ENCODE measurements at regions not wholly inside any gene's neighbourhood (a gene's known extent, or its start where the extent isn't known, plus 50 kb on each side); places are given as distances from the start of the nearest gene placed in this dataset.

DNA sequence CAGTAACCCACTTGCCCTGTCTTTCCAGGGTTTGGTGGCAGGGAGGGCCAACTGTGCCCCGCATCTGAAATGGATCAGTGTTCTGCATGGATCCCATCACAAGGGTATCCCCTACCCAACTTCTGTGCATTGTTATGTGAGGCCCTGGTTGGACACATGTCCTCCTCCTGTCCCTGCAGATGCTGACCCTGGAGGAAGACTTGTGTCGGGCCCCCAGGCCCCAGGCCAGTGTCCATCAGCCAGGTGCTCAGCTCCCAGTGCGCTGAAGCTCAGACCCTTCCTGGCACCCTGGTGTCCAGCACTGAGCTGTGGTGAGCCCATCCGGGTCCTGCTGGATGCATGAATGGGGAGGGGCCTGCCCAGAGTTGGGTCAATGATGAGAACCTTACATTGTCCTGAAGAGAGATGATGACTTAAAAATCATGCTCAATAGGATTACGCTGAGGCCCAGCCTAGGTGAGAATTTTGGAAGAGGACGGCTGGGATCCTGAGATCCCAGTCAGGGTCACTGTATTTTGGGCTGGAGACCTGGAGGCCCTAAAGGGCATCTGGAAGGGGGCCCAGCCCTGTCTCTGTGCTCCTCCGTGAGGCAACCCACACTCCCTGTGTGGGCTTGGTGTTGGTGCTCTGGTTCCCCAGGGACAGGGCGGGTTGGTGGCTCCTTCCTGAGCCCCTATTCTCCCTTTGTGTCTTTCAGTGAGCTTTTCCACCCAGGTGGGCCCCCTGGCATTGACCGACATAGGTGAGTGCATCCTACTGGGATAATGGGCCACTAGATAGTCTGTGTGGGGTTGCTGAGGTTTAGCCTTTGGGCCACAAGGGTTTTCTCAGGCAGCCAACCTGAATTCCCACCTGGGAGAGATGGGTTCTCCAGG lies 199.1 kb downstream of the UBE3A start:
- Histone ChIP-seq H3K4me3 (replicated peaks; ENCODE audit: insufficient read depth, low read length) (no peak overlapping the region), H3K27me3 (ENCODE audit: insufficient read depth, poor library complexity, severe bottlenecking) (no peaks in the 10 kb centered on the region), H3K27ac (replicated peaks) (no peak overlapping the region)
- TF ChIP-seq, protein P1, sequence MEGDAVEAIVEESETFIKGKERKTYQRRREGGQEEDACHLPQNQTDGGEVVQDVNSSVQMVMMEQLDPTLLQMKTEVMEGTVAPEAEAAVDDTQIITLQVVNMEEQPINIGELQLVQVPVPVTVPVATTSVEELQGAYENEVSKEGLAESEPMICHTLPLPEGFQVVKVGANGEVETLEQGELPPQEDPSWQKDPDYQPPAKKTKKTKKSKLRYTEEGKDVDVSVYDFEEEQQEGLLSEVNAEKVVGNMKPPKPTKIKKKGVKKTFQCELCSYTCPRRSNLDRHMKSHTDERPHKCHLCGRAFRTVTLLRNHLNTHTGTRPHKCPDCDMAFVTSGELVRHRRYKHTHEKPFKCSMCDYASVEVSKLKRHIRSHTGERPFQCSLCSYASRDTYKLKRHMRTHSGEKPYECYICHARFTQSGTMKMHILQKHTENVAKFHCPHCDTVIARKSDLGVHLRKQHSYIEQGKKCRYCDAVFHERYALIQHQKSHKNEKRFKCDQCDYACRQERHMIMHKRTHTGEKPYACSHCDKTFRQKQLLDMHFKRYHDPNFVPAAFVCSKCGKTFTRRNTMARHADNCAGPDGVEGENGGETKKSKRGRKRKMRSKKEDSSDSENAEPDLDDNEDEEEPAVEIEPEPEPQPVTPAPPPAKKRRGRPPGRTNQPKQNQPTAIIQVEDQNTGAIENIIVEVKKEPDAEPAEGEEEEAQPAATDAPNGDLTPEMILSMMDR (IDR thresholded peaks at IDR 0.05; ENCODE audit: insufficient read depth, low read length), result no peak
- no peak for DNase-seq (ENCODE audit: low read depth in 1 of 2, low spot score in 1 of 2)

DNA sequence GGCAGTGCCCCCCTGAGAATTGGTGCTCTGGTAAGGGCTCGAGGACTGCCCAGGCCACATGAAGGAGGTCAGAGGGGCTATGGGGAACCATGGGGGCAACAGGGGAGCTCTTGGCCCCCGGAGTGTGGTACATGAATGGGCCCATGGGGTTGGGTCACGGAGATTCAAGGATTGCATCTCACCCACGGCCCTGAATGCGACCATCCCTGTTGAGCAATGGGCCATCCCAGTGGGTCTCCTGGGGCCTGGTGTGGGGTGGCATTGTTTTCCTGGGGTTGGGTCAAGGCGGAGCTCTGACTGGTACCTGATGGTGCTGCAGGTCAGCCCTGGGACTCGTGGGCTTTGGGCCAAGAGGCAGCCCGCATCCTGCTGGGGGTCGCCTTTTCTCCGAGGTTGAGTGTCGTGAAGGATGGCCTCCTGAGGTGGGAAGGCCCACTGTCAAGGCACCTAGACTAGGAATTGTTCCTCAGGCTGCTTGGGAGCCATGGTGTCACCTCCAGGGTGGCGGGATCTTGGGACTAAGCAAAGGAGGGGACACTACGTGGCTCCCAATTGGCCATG lies 198.3 kb downstream of the UBE3A start:
- no peak for DNase-seq (ENCODE audit: low read depth in 1 of 2, low spot score in 1 of 2)
- TF ChIP-seq, protein P2, sequence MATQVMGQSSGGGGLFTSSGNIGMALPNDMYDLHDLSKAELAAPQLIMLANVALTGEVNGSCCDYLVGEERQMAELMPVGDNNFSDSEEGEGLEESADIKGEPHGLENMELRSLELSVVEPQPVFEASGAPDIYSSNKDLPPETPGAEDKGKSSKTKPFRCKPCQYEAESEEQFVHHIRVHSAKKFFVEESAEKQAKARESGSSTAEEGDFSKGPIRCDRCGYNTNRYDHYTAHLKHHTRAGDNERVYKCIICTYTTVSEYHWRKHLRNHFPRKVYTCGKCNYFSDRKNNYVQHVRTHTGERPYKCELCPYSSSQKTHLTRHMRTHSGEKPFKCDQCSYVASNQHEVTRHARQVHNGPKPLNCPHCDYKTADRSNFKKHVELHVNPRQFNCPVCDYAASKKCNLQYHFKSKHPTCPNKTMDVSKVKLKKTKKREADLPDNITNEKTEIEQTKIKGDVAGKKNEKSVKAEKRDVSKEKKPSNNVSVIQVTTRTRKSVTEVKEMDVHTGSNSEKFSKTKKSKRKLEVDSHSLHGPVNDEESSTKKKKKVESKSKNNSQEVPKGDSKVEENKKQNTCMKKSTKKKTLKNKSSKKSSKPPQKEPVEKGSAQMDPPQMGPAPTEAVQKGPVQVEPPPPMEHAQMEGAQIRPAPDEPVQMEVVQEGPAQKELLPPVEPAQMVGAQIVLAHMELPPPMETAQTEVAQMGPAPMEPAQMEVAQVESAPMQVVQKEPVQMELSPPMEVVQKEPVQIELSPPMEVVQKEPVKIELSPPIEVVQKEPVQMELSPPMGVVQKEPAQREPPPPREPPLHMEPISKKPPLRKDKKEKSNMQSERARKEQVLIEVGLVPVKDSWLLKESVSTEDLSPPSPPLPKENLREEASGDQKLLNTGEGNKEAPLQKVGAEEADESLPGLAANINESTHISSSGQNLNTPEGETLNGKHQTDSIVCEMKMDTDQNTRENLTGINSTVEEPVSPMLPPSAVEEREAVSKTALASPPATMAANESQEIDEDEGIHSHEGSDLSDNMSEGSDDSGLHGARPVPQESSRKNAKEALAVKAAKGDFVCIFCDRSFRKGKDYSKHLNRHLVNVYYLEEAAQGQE (IDR thresholded peaks at IDR 0.05; ENCODE audit: insufficient replicate concordance, low read depth), result no peak
- TF ChIP-seq POLR2AphosphoS5 (IDR thresholded peaks at IDR 0.05; ENCODE audit: low read depth) (no peak), GABPA (IDR thresholded peaks at IDR 0.05; ENCODE audit: low read depth) (no peak)
- TF ChIP-seq, protein P1 (IDR thresholded peaks at IDR 0.05; ENCODE audit: insufficient read depth, low read length), result no peak
- Histone ChIP-seq H3K4me3 (replicated peaks; ENCODE audit: insufficient read depth, low read length) (no peak overlapping the region), H3K27ac (replicated peaks) (no peak overlapping the region), H3K27me3 (ENCODE audit: insufficient read depth, poor library complexity, severe bottlenecking) (no peaks in the 10 kb centered on the region)

DNA sequence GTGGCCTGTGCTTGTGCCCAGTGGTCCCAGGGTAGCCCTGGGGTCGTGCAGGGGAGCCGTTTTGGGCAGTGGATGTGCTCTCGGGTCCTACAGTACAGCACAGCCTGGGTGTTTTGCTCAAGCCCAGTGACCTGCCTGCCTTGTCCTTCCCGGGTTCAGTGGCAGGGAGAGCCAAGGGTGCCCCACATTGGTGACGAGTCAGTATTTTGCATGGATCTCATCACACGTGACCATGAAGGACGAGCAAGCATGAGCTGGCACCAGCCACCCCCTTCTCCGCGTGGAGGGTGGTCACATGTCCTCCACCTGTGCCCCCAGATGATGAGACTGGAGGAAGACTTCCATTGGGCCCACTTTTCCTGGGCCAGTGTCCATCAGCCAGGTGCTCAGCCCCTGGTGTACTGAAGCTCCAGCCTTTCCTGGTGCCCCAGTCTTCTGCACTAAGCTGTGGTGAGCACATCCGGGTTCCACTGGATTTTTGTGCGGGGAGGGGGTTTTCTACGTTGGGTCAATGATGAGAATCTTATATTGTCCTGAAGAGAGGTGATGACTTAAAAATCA lies 197.5 kb downstream of the UBE3A start:
- Histone ChIP-seq H3K27me3 (ENCODE audit: insufficient read depth, poor library complexity, severe bottlenecking) (no peaks in the 10 kb centered on the region), H3K27ac (replicated peaks) (no peak overlapping the region), H3K4me3 (replicated peaks; ENCODE audit: insufficient read depth, low read length) (no peak overlapping the region)
- no peak for TF ChIP-seq POLR2AphosphoS5 (IDR thresholded peaks at IDR 0.05; ENCODE audit: low read depth)
- no peak for TF ChIP-seq SPI1 (IDR thresholded peaks at IDR 0.05; ENCODE audit: borderline replicate concordance, low read depth)
- TF ChIP-seq, protein P2 (IDR thresholded peaks at IDR 0.05; ENCODE audit: insufficient replicate concordance, low read depth), result no peak
- no peak for TF ChIP-seq GABPA (IDR thresholded peaks at IDR 0.05; ENCODE audit: low read depth)
- TF ChIP-seq, protein P1 (IDR thresholded peaks at IDR 0.05; ENCODE audit: insufficient read depth, low read length), result no peak
- no peak for DNase-seq (ENCODE audit: low read depth in 1 of 2, low spot score in 1 of 2)

All from HL-60 (cell line).